ENCODE measurements at regions not wholly inside any gene's neighbourhood (a gene's known extent, or its start where the extent isn't known, plus 50 kb on each side); places are given as distances from the start of the nearest gene placed in this dataset.
"Not testable (repeated sequence)": the region's sequence is repeated elsewhere in the genome, so short reads cannot be mapped to it uniquely, and the experiment has no call there.

- DNase-seq: peak in 1 of 3 donors; percentile 20
- intact Hi-C loops (cut with DNase I): no loop called here
- H3K36me3 ChIP-seq: no peaks in the 10 kb centered on the region
- no peaks in the 10 kb centered on the region for H3K9me3 ChIP-seq
- H3K27me3 ChIP-seq: no peaks in the 10 kb centered on the region
- ATAC-seq: no peak
- H3K4me1 ChIP-seq: no peaks in the 10 kb centered on the region
- TF ChIP-seq CTCF (IDR thresholded peaks at IDR 0.05) (no peak), POLR2A (IDR thresholded peaks at IDR 0.05) (no peak)
- no peak overlapping the region for H3K4me3 ChIP-seq
- no peak overlapping the region for H3K27ac ChIP-seq
- 58% methylated on average over 2 of the region's 2 CpGs for WGBS (ENCODE audit: insufficient coverage, low coverage, low lambda C conversion rate, missing lambda C conversion rate)
Observed at GRCh38 chr20:53809217-53809616, 215.6 kb upstream of the ZNF217 start.

- Histone ChIP-seq H3K27me3 (no peaks in the 10 kb centered on the region), H3K4me1 (no peaks in the 10 kb centered on the region), H3K27ac (no peak overlapping the region), H3K4me3 (no peak overlapping the region), H3K36me3 (no peaks in the 10 kb centered on the region), H3K9me3 (no peaks in the 10 kb centered on the region)
- no peak for ATAC-seq
- TF ChIP-seq POLR2A (IDR thresholded peaks at IDR 0.05) (no peak), CTCF (IDR thresholded peaks at IDR 0.05) (no peak)
- no peak for DNase-seq
- intact Hi-C loops (cut with DNase I): no loop called here
- 100% methylated on average over 1 of the region's 3 CpGs for WGBS (ENCODE audit: insufficient coverage, low coverage, low lambda C conversion rate, missing lambda C conversion rate)
Observed at GRCh38 chr20:53808733-53809132, 215.1 kb upstream of the ZNF217 start.

GRCh38 chr20:53808302-53808701, 214.7 kb upstream of the ZNF217 start:
- peak in 1 of 3 donors; percentile 28 for DNase-seq
- H3K9me3 ChIP-seq; H3K27ac ChIP-seq; H3K36me3 ChIP-seq; ATAC-seq; H3K4me3 ChIP-seq; intact Hi-C loops (cut with DNase I); H3K4me1 ChIP-seq; H3K27me3 ChIP-seq: not testable (repeated sequence)
- 90% methylated on average over 9 of the region's 10 CpGs for WGBS (ENCODE audit: insufficient coverage, low coverage, low lambda C conversion rate, missing lambda C conversion rate)

- H3K27me3 ChIP-seq: no peaks in the 10 kb centered on the region
- DNase-seq (no peak), ATAC-seq (no peak)
- no peaks in the 10 kb centered on the region for H3K9me3 ChIP-seq
- WGBS (ENCODE audit: insufficient coverage, low coverage, low lambda C conversion rate, missing lambda C conversion rate): 85% methylated on average over 6 of the region's 6 CpGs
- intact Hi-C loops (cut with DNase I): no loop called here
- H3K4me1 ChIP-seq: no peaks in the 10 kb centered on the region
- no peak overlapping the region for H3K27ac ChIP-seq
- no peak overlapping the region for H3K4me3 ChIP-seq
- H3K36me3 ChIP-seq: no peaks in the 10 kb centered on the region
- TF ChIP-seq POLR2A (IDR thresholded peaks at IDR 0.05) (no peak), CTCF (IDR thresholded peaks at IDR 0.05) (no peak)
Observed at GRCh38 chr20:53806683-53807401, 213.2 kb upstream of the ZNF217 start.

- no peaks in the 10 kb centered on the region for H3K36me3 ChIP-seq
- DNase-seq (peak in 1 of 3 donors; percentile 20), ATAC-seq (no peak)
- WGBS (ENCODE audit: insufficient coverage, low coverage, low lambda C conversion rate, missing lambda C conversion rate): 75% methylated on average over 4 of the region's 5 CpGs
- no peak for TF ChIP-seq POLR2A (IDR thresholded peaks at IDR 0.05)
- TF ChIP-seq CTCF (IDR thresholded peaks at IDR 0.05): no peak
- H3K27ac ChIP-seq: no peak overlapping the region
- H3K27me3 ChIP-seq: no peaks in the 10 kb centered on the region
- H3K4me1 ChIP-seq: peaks cover 0 to 5% (median 0%) of the 10 kb centered on the region in 4 donors
- no peaks in the 10 kb centered on the region for H3K9me3 ChIP-seq
- intact Hi-C loops (cut with DNase I): no loop called here
- no peak overlapping the region for H3K4me3 ChIP-seq
Observed at GRCh38 chr20:53805895-53806384, 212.3 kb upstream of the ZNF217 start.

Data from right lobe of liver (tissue), 6 donors.